Gastrocnemius medialis (tissue), 4 donors: ENCODE measurements at regions not wholly inside any gene's neighbourhood (a gene's known extent, or its start where the extent isn't known, plus 50 kb on each side); places are given as distances from the start of the nearest gene placed in this dataset.

Source experiments
- ATAC-seq, 2 donors: fragments of 150-250 bp; one replicate each; pipeline ENCODE4 v1.9.1; 2016
- DNase-seq, 2 donors: peaks; one replicate each; pipeline ENCODE4 v3.0.0-alpha.2; 2019
- H3K27ac ChIP-seq, 4 donors: fragments of 200-600 bp; sonication (generic); 1 replicate in 1 of 4; 2 replicates in 3 of 4; pipeline ENCODE4 v1.5.1; 2016 to 2018; ENCODE audit warnings: mild to moderate bottlenecking in 2 of 4, moderate library complexity in 1 of 4
- H3K27me3 ChIP-seq, 3 donors: fragments of 200-600 bp; sonication (generic) in 2 of 3; 1 replicate in 1 of 3; 2 replicates in 2 of 3; pipeline versions ENCODE4 v1.5.1 to v1.6.0; 2016 to 2019; ENCODE audit warnings: mild to moderate bottlenecking in 1 of 3, moderate library complexity in 1 of 3
- H3K36me3 ChIP-seq, 2 donors: fragments of 200-600 bp; sonication (generic) in 1 of 2; one replicate each; pipeline ENCODE4 v1.5.1; 2017 to 2018
- H3K4me1 ChIP-seq, 2 donors: fragments of 200-600 bp; sonication (generic) in 1 of 2; one replicate each; pipeline ENCODE4 v1.5.1; 2016 to 2017; ENCODE audit warnings: mild to moderate bottlenecking in 2 of 2
- H3K4me3 ChIP-seq, 4 donors: fragments of 200-600 bp; sonication (generic) in 3 of 4; 1 replicate in 1 of 4; 2 replicates in 3 of 4; pipeline ENCODE4 v1.5.1; 2016 to 2019; ENCODE audit warnings: mild to moderate bottlenecking in 2 of 4
- H3K9me3 ChIP-seq, 3 donors: fragments of 200-600 bp; sonication (generic) in 2 of 3; 1 replicate in 1 of 3; 2 replicates in 2 of 3; pipeline ENCODE4 v1.5.1; 2016 to 2019
- POLR2A ChIP-seq, 2 donors: fragments of 450-650 bp; IDR thresholded peaks; one replicate each; pipeline ENCODE4 v1.6.1; 2017; ENCODE audit warnings: antibody characterized with exemption in 2 of 2, mild to moderate bottlenecking in 2 of 2, moderate library complexity in 2 of 2
- in situ Hi-C, 4 donors: fragments of 200-750 bp; cut with MboI; loops; one replicate each; pipeline versions ENCODE4 v1.15.0 to v1.8.0; 2017; ENCODE audit warnings: low sequenced_read_pairs in 4 of 4
- intact Hi-C: fragments of 100-400 bp; cut with DNase I; formaldehyde crosslinking; loops from one replicate; pipeline ENCODE4 v1.15.1; 2023; ENCODE audit warnings: low total_unique reads
- TF ChIP-seq, protein P1 (sequence below), 5 experiments: fragments of 450-650 bp in 3 of 5; fragments of 200-600 bp in 2 of 5; sonication (generic) in 2 of 5; IDR thresholded peaks in 4 of 5; conservative IDR thresholded peaks in 1 of 5; 1 replicate in 4 of 5; 2 replicates in 1 of 5; pipeline ENCODE4 v1.5.1; 2016 to 2019; ENCODE audit warnings: antibody characterized with exemption in 5 of 5, mild to moderate bottlenecking in 3 of 5, moderate library complexity in 3 of 5

DNA sequence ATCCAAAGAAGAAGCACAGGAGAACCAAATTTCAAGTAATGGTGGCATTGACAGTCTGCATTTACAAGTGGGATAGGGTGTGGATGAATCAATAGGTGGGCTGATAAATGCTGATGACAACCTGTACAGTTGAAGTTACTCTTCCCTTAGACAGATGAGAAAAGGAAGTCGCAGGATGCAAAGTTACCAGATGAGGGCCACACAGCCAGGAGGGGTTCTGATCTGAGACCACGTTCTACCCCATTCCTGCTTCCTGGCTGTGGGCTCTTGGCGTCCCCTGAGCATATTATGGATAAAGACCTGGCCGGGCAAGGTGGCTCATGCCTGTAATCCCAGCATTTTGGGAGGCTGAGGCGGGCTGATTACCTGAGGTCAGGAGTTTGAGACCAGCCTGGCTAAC lies 104.6 kb downstream of the EOMES start:
- TF ChIP-seq POLR2A (IDR thresholded peaks at IDR 0.05), result no peak
- TF ChIP-seq, protein P1, sequence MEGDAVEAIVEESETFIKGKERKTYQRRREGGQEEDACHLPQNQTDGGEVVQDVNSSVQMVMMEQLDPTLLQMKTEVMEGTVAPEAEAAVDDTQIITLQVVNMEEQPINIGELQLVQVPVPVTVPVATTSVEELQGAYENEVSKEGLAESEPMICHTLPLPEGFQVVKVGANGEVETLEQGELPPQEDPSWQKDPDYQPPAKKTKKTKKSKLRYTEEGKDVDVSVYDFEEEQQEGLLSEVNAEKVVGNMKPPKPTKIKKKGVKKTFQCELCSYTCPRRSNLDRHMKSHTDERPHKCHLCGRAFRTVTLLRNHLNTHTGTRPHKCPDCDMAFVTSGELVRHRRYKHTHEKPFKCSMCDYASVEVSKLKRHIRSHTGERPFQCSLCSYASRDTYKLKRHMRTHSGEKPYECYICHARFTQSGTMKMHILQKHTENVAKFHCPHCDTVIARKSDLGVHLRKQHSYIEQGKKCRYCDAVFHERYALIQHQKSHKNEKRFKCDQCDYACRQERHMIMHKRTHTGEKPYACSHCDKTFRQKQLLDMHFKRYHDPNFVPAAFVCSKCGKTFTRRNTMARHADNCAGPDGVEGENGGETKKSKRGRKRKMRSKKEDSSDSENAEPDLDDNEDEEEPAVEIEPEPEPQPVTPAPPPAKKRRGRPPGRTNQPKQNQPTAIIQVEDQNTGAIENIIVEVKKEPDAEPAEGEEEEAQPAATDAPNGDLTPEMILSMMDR (IDR thresholded peaks at IDR 0.05 in 4 of 5, conservative IDR thresholded peaks at IDR 0.05 in 1 of 5), result no peak
- H3K9me3 ChIP-seq, result peaks cover 0 to 7% (median 0%) of the 10 kb centered on the region in 3 donors
- DNase-seq (no peak), ATAC-seq (no peak)
- no peaks in the 10 kb centered on the region for H3K4me1 ChIP-seq
- H3K27me3 ChIP-seq, result no peaks in the 10 kb centered on the region
- intact Hi-C loops, result no loop called here
- H3K27ac ChIP-seq, result no peak overlapping the region
- no peak overlapping the region for H3K4me3 ChIP-seq
- H3K36me3 ChIP-seq, result no peaks in the 10 kb centered on the region
- in situ Hi-C loops, result no loop called here

DNA sequence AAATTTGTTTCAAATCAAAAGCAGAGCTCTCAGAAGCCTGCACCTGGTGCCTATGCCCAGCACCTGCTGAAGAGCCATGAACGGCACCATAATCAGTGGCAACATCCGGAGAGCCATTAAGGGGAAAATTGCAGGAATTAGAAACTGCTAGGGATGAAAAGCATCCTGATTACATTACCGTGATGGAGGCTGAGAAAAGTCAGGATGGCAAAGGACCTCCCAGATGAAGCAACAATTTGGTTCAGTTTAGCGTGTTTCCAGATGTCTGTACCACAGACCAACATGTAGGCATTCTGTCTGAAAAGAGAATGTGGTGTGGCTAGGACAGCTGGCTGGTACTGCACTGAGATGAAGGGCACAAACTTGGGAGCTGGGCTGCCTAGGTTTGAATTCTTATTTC lies 106.1 kb downstream of the EOMES start:
- no peak for TF ChIP-seq POLR2A (IDR thresholded peaks at IDR 0.05)
- TF ChIP-seq, protein P1 (IDR thresholded peaks at IDR 0.05 in 4 of 5, conservative IDR thresholded peaks at IDR 0.05 in 1 of 5), result no peak
- H3K9me3 ChIP-seq, result peaks cover 0 to 7% (median 0%) of the 10 kb centered on the region in 3 donors
- intact Hi-C loops (no loop called here), in situ Hi-C loops (no loop called here)
- no peak for ATAC-seq
- no peaks in the 10 kb centered on the region for H3K27me3 ChIP-seq
- no peaks in the 10 kb centered on the region for H3K4me1 ChIP-seq
- no peak overlapping the region for H3K27ac ChIP-seq
- no peak overlapping the region for H3K4me3 ChIP-seq
- H3K36me3 ChIP-seq, result no peaks in the 10 kb centered on the region
- DNase-seq, result no peak

DNA sequence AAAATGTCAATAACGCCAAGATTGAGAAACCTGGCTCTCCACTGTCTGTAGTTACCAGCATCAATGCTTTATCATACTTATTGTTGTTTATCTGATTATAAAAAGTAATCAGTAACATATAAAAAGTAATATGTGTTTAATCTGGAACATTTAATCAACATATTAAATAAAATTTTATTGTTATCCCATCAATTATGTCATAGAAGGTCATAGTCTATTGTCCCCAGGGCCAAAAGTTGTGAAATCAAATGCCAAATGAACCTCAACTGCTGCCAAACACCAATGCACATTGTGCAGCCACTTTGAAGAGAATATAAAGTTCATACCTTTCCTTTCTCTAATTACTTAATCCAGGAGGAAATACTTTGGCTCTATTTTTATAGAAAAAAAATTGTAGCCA lies 106.6 kb downstream of the EOMES start:
- no peaks in the 10 kb centered on the region for H3K27me3 ChIP-seq
- DNase-seq (no peak), ATAC-seq (no peak)
- TF ChIP-seq, protein P1 (IDR thresholded peaks at IDR 0.05 in 4 of 5, conservative IDR thresholded peaks at IDR 0.05 in 1 of 5), result no peak
- no peak for TF ChIP-seq POLR2A (IDR thresholded peaks at IDR 0.05)
- H3K9me3 ChIP-seq, result peaks cover 0 to 7% (median 0%) of the 10 kb centered on the region in 3 donors
- no peak overlapping the region for H3K27ac ChIP-seq
- no peaks in the 10 kb centered on the region for H3K36me3 ChIP-seq
- intact Hi-C loops (no loop called here), in situ Hi-C loops (no loop called here)
- no peak overlapping the region for H3K4me3 ChIP-seq
- no peaks in the 10 kb centered on the region for H3K4me1 ChIP-seq

DNA sequence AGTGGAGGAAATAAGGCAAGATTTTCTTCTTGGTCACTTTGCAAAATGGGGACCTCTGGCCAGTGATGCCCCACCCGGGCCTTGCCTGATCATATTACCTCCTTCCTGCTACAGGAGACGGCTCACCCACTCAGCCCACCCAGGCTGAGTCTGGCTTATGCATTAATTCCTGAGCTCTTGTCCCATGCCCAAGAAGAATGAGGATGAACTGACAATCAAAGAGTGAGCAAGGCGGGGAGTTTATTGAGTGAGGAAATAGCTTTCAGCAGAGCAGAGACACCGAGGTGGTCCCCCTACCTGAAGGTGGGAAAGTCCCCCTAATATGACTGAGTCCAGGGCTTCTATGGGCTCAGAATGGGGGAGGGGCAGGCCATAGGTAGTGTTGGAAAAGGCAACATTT lies 107.5 kb downstream of the EOMES start:
- H3K4me3 ChIP-seq, result no peak overlapping the region
- no peak overlapping the region for H3K27ac ChIP-seq
- intact Hi-C loops (no loop called here), in situ Hi-C loops (no loop called here)
- ATAC-seq (no peak), DNase-seq (no peak)
- TF ChIP-seq POLR2A (IDR thresholded peaks at IDR 0.05), result no peak
- TF ChIP-seq, protein P1 (IDR thresholded peaks at IDR 0.05 in 4 of 5, conservative IDR thresholded peaks at IDR 0.05 in 1 of 5), result no peak
- H3K4me1 ChIP-seq, result no peaks in the 10 kb centered on the region
- H3K36me3 ChIP-seq, result no peaks in the 10 kb centered on the region
- H3K9me3 ChIP-seq, result peaks cover 0 to 7% (median 0%) of the 10 kb centered on the region in 3 donors
- no peaks in the 10 kb centered on the region for H3K27me3 ChIP-seq

DNA sequence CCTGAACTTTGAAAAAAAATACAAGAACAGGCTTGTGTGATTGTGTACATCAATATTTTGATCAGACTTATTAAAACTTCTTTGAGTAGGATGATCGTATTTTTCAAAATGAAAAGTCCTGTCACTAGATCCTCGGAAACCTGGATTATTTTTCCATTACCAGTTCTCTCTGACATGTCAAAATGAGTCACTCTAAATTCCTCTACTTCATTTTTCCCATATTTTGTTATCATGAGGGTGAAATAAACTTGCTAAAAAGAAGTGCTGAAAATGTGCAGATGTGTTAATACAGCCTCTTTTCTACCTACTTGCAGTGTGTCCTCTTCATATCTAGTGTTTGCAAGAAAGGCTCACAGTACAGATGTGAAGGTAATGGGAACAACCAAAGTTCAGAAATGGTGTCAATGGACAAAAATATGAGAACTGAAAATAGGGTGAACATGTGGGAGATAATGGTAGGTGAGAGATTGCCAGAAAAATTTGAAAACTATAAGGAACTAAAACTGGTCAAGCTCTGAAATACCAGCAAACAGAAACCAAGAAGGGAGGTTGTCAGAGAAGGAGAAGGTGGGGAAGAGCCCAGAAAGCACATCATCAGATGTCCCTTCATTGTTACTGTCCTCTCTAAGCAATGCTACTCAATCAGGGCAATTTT lies 108.2 kb downstream of the EOMES start:
- no peaks in the 10 kb centered on the region for H3K4me1 ChIP-seq
- peaks cover 0 to 7% (median 0%) of the 10 kb centered on the region in 3 donors for H3K9me3 ChIP-seq
- no peak overlapping the region for H3K27ac ChIP-seq
- DNase-seq, result no peak
- ATAC-seq, result no peak
- TF ChIP-seq POLR2A (IDR thresholded peaks at IDR 0.05), result no peak
- TF ChIP-seq, protein P1 (IDR thresholded peaks at IDR 0.05 in 4 of 5, conservative IDR thresholded peaks at IDR 0.05 in 1 of 5), result no peak
- intact Hi-C loops, result no loop called here
- in situ Hi-C loops, result no loop called here
- no peak overlapping the region for H3K4me3 ChIP-seq
- no peaks in the 10 kb centered on the region for H3K36me3 ChIP-seq
- no peaks in the 10 kb centered on the region for H3K27me3 ChIP-seq
